ENCODE measurements at regions not wholly inside any gene's neighbourhood (a gene's known extent, or its start where the extent isn't known, plus 50 kb on each side); places are given as distances from the start of the nearest gene placed in this dataset.
A peak's percentile ranks its signal among the peaks of the same experiment; 100 is the strongest.

DNA sequence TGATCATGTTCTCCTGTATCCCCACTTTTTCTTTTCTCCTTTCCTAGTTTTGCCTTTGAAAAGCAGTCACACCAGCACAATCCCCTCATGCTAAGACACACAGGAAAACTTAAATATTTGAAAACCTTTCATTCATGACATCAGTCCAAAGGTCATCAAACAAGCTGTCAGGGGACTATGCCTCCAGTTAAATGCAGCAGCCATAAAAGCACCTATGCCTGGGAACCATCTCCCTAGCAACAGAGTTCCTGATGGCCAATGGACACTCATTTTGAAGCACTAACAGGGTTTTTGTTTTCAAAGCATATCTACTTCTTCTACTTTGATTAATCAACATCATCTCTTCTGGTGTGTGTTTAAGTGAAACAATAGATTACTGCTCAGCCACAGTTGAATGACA, 286.4 kb upstream of the PARD3B start:
- no peaks in the 10 kb centered on the region for H3K36me3 ChIP-seq
- TF ChIP-seq, protein P1, sequence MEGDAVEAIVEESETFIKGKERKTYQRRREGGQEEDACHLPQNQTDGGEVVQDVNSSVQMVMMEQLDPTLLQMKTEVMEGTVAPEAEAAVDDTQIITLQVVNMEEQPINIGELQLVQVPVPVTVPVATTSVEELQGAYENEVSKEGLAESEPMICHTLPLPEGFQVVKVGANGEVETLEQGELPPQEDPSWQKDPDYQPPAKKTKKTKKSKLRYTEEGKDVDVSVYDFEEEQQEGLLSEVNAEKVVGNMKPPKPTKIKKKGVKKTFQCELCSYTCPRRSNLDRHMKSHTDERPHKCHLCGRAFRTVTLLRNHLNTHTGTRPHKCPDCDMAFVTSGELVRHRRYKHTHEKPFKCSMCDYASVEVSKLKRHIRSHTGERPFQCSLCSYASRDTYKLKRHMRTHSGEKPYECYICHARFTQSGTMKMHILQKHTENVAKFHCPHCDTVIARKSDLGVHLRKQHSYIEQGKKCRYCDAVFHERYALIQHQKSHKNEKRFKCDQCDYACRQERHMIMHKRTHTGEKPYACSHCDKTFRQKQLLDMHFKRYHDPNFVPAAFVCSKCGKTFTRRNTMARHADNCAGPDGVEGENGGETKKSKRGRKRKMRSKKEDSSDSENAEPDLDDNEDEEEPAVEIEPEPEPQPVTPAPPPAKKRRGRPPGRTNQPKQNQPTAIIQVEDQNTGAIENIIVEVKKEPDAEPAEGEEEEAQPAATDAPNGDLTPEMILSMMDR (IDR thresholded peaks at IDR 0.05) = no peak
- TF ChIP-seq POLR2A (IDR thresholded peaks at IDR 0.05) = no peak
- intact Hi-C loops (cut with DNase I) = no loop called here
- no peak overlapping the region for H3K4me3 ChIP-seq
- ATAC-seq (no peak), DNase-seq (no peak)
- H3K9me3 ChIP-seq = no peaks in the 10 kb centered on the region
- no peak overlapping the region for H3K27ac ChIP-seq
- H3K27me3 ChIP-seq = no peaks in the 10 kb centered on the region
- no peaks in the 10 kb centered on the region for H3K4me1 ChIP-seq

DNA sequence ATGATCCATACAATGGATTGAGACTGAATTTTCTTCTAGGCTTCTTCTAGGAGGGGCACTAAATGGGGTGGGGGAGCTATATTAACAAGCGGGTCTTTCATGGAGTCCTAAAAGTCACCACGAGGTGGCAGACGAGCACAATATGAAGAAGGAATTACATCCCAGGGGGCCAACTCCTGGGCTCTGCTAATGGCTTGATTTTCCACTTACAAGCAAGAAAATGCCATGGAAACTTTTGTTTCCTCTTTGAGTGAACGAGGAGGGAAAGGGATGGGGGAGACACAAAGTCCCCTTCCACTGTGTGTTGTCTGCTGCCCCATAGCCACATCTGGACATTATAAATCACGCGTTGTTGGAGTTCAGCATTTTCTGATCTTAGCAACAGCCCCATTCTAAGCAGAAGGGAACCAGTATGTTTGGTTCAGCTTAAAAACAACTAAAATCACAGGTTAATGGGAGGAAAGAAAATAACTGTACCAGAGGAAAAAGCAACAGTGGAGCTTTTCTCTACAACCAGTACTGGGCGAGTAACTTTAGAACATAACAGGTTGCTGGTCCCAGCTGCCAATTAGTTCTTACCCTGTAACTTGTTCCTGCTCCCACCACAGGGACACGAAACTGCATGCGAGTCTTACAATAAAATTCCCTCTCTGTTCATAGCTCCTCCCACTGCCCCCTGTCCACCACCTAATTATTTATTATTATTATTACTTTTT, 285.0 kb upstream of the PARD3B start:
- TF ChIP-seq, protein P1 (IDR thresholded peaks at IDR 0.05) = peak; percentile 70 to 86 (median 76)
- TF ChIP-seq POLR2A (IDR thresholded peaks at IDR 0.05) = no peak

DNA sequence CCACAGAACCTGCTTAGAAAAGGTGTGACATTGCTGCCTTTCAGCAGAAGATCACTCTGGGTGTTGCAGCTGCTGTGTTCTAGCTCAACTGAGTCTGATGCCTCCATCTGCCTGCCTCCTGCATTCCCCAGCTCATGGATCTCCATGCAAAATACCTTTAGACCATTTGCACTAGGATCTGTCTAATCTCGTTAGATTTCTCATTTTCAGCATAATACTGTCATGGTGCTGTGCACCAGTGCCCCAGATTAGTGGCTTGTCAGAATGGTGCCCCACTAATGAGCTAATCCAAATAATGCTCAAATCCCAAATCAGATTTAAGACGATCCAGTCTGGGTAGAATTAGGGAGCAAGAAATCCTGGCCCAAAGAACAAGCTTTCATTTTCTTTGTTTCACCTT, 284.4 kb upstream of the PARD3B start:
- Histone ChIP-seq H3K27me3 (no peaks in the 10 kb centered on the region), H3K4me3 (no peak overlapping the region), H3K4me1 (no peaks in the 10 kb centered on the region), H3K9me3 (no peaks in the 10 kb centered on the region), H3K36me3 (no peaks in the 10 kb centered on the region), H3K27ac (no peak overlapping the region)
- 58% methylated on average over 2 of the region's 2 CpGs for WGBS (ENCODE audit: insufficient coverage, low coverage, low lambda C conversion rate, missing lambda C conversion rate)
- no peak for ATAC-seq
- no peak for DNase-seq
- TF ChIP-seq POLR2A (IDR thresholded peaks at IDR 0.05) = no peak
- TF ChIP-seq, protein P1 (IDR thresholded peaks at IDR 0.05) = no peak
- intact Hi-C loops (cut with DNase I) = loop anchor here in 1 of 2 donors (10.0 kb wide), 1 partner anchor 106 kb away; no protein-coding TSS in a partner anchor

More for the DNA sequence above, 285.0 kb upstream of the PARD3B start:
- no peaks in the 10 kb centered on the region for H3K4me1 ChIP-seq
- no peak overlapping the region for H3K27ac ChIP-seq
- DNase-seq = peak in 2 of 3 donors; percentile 40 to 54
- intact Hi-C loops (cut with DNase I) = loop anchor here in 1 of 2 donors (10.0 kb wide), 1 partner anchor 106 kb away; no protein-coding TSS in a partner anchor
- no peaks in the 10 kb centered on the region for H3K27me3 ChIP-seq
- ATAC-seq = peak; percentile 79 to 87 (median 82)
- no peaks in the 10 kb centered on the region for H3K9me3 ChIP-seq
- no peaks in the 10 kb centered on the region for H3K36me3 ChIP-seq
- no peak overlapping the region for H3K4me3 ChIP-seq
- WGBS (ENCODE audit: insufficient coverage, low coverage, low lambda C conversion rate, missing lambda C conversion rate) = 50% methylated on average over 9 of the region's 9 CpGs

DNA sequence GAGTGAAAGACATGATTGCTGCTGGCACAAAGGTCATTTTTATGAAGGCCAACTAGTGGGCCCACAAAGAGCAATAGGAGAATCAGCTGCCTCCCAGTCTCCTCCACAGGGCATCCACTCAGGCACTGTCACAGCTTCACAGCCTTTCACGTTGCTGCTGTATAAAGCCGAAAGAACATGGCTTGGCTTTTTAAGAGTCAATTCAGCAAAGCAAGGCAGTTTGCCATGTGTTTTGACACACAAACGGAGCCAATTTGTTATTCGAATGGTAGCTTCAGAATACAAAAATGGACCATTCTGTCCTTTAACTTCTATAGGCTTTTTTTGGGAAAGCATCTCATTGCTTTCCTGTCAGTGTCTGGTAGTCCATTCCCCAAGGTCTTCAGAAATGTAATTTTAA, 283.4 kb upstream of the PARD3B start:
- H3K27ac ChIP-seq = no peak overlapping the region
- H3K27me3 ChIP-seq = no peaks in the 10 kb centered on the region
- intact Hi-C loops (cut with DNase I) = loop anchor here in 1 of 2 donors (10.0 kb wide), 1 partner anchor 107 kb away; no protein-coding TSS in a partner anchor
- H3K36me3 ChIP-seq = no peaks in the 10 kb centered on the region
- WGBS (ENCODE audit: insufficient coverage, low coverage, low lambda C conversion rate, missing lambda C conversion rate) = 95% methylated on average over 4 of the region's 4 CpGs
- H3K4me3 ChIP-seq = no peak overlapping the region
- no peaks in the 10 kb centered on the region for H3K9me3 ChIP-seq
- TF ChIP-seq POLR2A (IDR thresholded peaks at IDR 0.05) = no peak
- TF ChIP-seq, protein P1 (IDR thresholded peaks at IDR 0.05) = no peak
- H3K4me1 ChIP-seq = no peaks in the 10 kb centered on the region
- ATAC-seq = no peak
- DNase-seq = no peak

Measured in right lobe of liver (tissue), 6 donors.